ENCODE measurements at regions not wholly inside any gene's neighbourhood (a gene's known extent, or its start where the extent isn't known, plus 50 kb on each side); places are given as distances from the start of the nearest gene placed in this dataset.

- POLR2A ChIA-PET = no interaction called here
- SMC1A ChIA-PET (ENCODE audit: uncharacterized antibody, unreplicated experiment) = no interaction called here
- no peak for DNase-seq (ENCODE audit: low read depth, low spot score)
- in situ Hi-C loops (cut with MboI) = no loop called here
- no peaks in the 10 kb centered on the region for H3K27me3 ChIP-seq (replicated peaks in 1 of 2; ENCODE audit: control insufficient read depth in 2 of 2, insufficient read depth in 2 of 2, low read length in 1 of 2)
- no peak overlapping the region for H2AFZ ChIP-seq (ENCODE audit: control insufficient read depth, low read depth, low read length)
- no peak overlapping the region for H3K9ac ChIP-seq (ENCODE audit: control insufficient read depth, insufficient read depth, low read length)
- 9% methylated on average over 4 of the region's 4 CpGs for WGBS (ENCODE audit: insufficient coverage, insufficient replicate concordance, low lambda C conversion rate, missing lambda C conversion rate)
- no peak overlapping the region for H3K4me3 ChIP-seq
- no peak overlapping the region for H3K27ac ChIP-seq (ENCODE audit: control insufficient read depth, insufficient read depth)
- no peaks in the 10 kb centered on the region for H3K4me1 ChIP-seq (ENCODE audit: control insufficient read depth, insufficient read depth, low read length)
- CTCF ChIA-PET = no interaction called here
- no peak for ATAC-seq
- no peaks in the 10 kb centered on the region for H3K9me3 ChIP-seq (replicated peaks; ENCODE audit: control insufficient read depth, insufficient read depth, low read length)
- FAIRE-seq = no peak
- H3K79me2 ChIP-seq (ENCODE audit: control insufficient read depth, insufficient read depth, low read length) = no peaks in the 10 kb centered on the region
- no peak overlapping the region for H3K4me2 ChIP-seq (ENCODE audit: control insufficient read depth, insufficient read depth)
- RAD21 ChIA-PET (ENCODE audit: unreplicated experiment) = no interaction called here
- no peak for TF ChIP-seq SUPT20H (IDR thresholded peaks at IDR 0.05; ENCODE audit: borderline replicate concordance, control insufficient read depth, low read depth, low read length)
- TF ChIP-seq, protein P1, sequence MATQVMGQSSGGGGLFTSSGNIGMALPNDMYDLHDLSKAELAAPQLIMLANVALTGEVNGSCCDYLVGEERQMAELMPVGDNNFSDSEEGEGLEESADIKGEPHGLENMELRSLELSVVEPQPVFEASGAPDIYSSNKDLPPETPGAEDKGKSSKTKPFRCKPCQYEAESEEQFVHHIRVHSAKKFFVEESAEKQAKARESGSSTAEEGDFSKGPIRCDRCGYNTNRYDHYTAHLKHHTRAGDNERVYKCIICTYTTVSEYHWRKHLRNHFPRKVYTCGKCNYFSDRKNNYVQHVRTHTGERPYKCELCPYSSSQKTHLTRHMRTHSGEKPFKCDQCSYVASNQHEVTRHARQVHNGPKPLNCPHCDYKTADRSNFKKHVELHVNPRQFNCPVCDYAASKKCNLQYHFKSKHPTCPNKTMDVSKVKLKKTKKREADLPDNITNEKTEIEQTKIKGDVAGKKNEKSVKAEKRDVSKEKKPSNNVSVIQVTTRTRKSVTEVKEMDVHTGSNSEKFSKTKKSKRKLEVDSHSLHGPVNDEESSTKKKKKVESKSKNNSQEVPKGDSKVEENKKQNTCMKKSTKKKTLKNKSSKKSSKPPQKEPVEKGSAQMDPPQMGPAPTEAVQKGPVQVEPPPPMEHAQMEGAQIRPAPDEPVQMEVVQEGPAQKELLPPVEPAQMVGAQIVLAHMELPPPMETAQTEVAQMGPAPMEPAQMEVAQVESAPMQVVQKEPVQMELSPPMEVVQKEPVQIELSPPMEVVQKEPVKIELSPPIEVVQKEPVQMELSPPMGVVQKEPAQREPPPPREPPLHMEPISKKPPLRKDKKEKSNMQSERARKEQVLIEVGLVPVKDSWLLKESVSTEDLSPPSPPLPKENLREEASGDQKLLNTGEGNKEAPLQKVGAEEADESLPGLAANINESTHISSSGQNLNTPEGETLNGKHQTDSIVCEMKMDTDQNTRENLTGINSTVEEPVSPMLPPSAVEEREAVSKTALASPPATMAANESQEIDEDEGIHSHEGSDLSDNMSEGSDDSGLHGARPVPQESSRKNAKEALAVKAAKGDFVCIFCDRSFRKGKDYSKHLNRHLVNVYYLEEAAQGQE (IDR thresholded peaks at IDR 0.05; ENCODE audit: low read depth, low read length) = no peak
- TF ChIP-seq ATF2 (IDR thresholded peaks at IDR 0.05; ENCODE audit: low read length) = no peak
- TF ChIP-seq ZNF592 (IDR thresholded peaks at IDR 0.05) = no peak
- no peak for TF ChIP-seq USF2 (IDR thresholded peaks at IDR 0.05; ENCODE audit: borderline replicate concordance, low read depth, low read length)
- no peak for TF ChIP-seq MTA3 (IDR thresholded peaks at IDR 0.05; ENCODE audit: borderline replicate concordance, low read length)
- no peak for TF ChIP-seq PML (IDR thresholded peaks at IDR 0.05; ENCODE audit: low read length)
- no peak for TF ChIP-seq PAX5 (IDR thresholded peaks at IDR 0.05; ENCODE audit: borderline replicate concordance, low read depth, low read length)
- no TSS peak for BruUV-seq (replicated peaks)
- no peaks in the 10 kb centered on the region for H3K36me3 ChIP-seq (ENCODE audit: control insufficient read depth in 2 of 2, insufficient read depth in 2 of 2, low read length in 1 of 2)
- intact Hi-C loops (cut with micrococcal nuclease; ENCODE audit: unreplicated experiment) = no loop called here
- H4K20me1 ChIP-seq (ENCODE audit: control insufficient read depth, insufficient read depth) = no peaks in the 10 kb centered on the region
Observed at GRCh38 chr1:104248385-104248784, 498.7 kb downstream of the AMY1C start.

Measured in GM12878 (cell line).